SK-N-MC (cell line): ENCODE measurements at regions not wholly inside any gene's neighbourhood (a gene's known extent, or its start where the extent isn't known, plus 50 kb on each side); places are given as distances from the start of the nearest gene placed in this dataset.

Source experiments
- EZH2 ChIP-seq: fragments of 200-600 bp; sonication (generic); IDR thresholded peaks from one replicate; pipeline ENCODE4 v1.6.1; 2017; ENCODE audit warnings: antibody characterized with exemption
- FOXP2 ChIP-seq: optimal IDR thresholded peaks from 2 replicates; pipeline ENCODE3; 2011; ENCODE audit warnings: mild to moderate bottlenecking, moderate library complexity; ENCODE audit not compliant: insufficient read depth; ENCODE audit errors: extremely low read length, control extremely low read depth
- POLR2AphosphoS5 ChIP-seq: IDR thresholded peaks from 2 replicates; pipeline ENCODE4 v1.6.1; 2012; ENCODE audit warnings: mild to moderate bottlenecking, low read depth, low read length, borderline replicate concordance

- TF ChIP-seq EZH2 (no peak), POLR2AphosphoS5 (no peak), FOXP2 (no peak)
Observed at GRCh38 chr1:222099746-222100145, 357.9 kb upstream of the DUSP10 start.
